ENCODE measurements at regions not wholly inside any gene's neighbourhood (a gene's known extent, or its start where the extent isn't known, plus 50 kb on each side); places are given as distances from the start of the nearest gene placed in this dataset.

- DNase-seq, result no peak
- Histone ChIP-seq H3K36me3 (ENCODE audit: low read depth) (no peaks in the 10 kb centered on the region), H3K4me2 (no peak overlapping the region), H2AFZ (no peak overlapping the region), H4K20me1 (ENCODE audit: insufficient read depth) (no peaks in the 10 kb centered on the region), H3K9me3 (ENCODE audit: insufficient read depth, low read depth) (no peaks in the 10 kb centered on the region), H3K27me3 (ENCODE audit: insufficient read depth, low read depth) (0 out of 2 replicates have a peak, but pooled peaks cover 3% of the 10 kb centered on the region), H3K79me2 (ENCODE audit: low read depth) (no peaks in the 10 kb centered on the region), H3K4me3 (no peak overlapping the region), H3K9me2 (ENCODE audit: insufficient read depth) (no peaks in the 10 kb centered on the region), H3K27ac (no peak overlapping the region), H3K4me1 (replicated peaks; ENCODE audit: insufficient read depth) (no peaks in the 10 kb centered on the region), H3F3A (ENCODE audit: insufficient read depth, low read depth) (no peaks in the 10 kb centered on the region)
- ChIA-PET POLR2A (ENCODE audit: unreplicated experiment) (no interaction called here), CTCF (no interaction called here)
- no TSS peak for BruUV-seq (replicated peaks)
- intact Hi-C loops (cut with micrococcal nuclease; ENCODE audit: unreplicated experiment), result no loop called here
- TF ChIP-seq CTCF (conservative IDR thresholded peaks at IDR 0.05) (no peak), EZH2 (IDR thresholded peaks at IDR 0.05; ENCODE audit: low read depth) (no peak)
Measured at GRCh38 chr6:160832422-160832821, 130.4 kb downstream of the PLG start.

GRCh38 chr6:160837146-160837545, 135.1 kb downstream of the PLG start:
- no TSS peak for BruUV-seq (replicated peaks)
- ChIA-PET CTCF (no interaction called here), POLR2A (ENCODE audit: unreplicated experiment) (no interaction called here)
- H3K4me1 ChIP-seq (replicated peaks; ENCODE audit: insufficient read depth), result no peaks in the 10 kb centered on the region
- no peaks in the 10 kb centered on the region for H3K36me3 ChIP-seq (ENCODE audit: low read depth)
- H3K4me2 ChIP-seq, result no peak overlapping the region
- no peaks in the 10 kb centered on the region for H3K9me2 ChIP-seq (ENCODE audit: insufficient read depth)
- H4K20me1 ChIP-seq (ENCODE audit: insufficient read depth), result no peaks in the 10 kb centered on the region
- intact Hi-C loops (cut with micrococcal nuclease; ENCODE audit: unreplicated experiment), result no loop called here
- no peaks in the 10 kb centered on the region for H3K79me2 ChIP-seq (ENCODE audit: low read depth)
- H3K27me3 ChIP-seq (ENCODE audit: insufficient read depth, low read depth), result peaks cover 11% of the 10 kb centered on the region; the same call in 1 of the 2 replicates
- H3F3A ChIP-seq (ENCODE audit: insufficient read depth, low read depth), result no peaks in the 10 kb centered on the region
- no peak for TF ChIP-seq EZH2 (IDR thresholded peaks at IDR 0.05; ENCODE audit: low read depth)
- no peak for TF ChIP-seq CTCF (conservative IDR thresholded peaks at IDR 0.05)
- H3K4me3 ChIP-seq, result no peak overlapping the region
- DNase-seq, result no peak
- no peak overlapping the region for H3K27ac ChIP-seq
- H3K9me3 ChIP-seq (ENCODE audit: insufficient read depth, low read depth), result no peaks in the 10 kb centered on the region
- no peak overlapping the region for H2AFZ ChIP-seq

GRCh38 chr6:160851031-160851430, 140.5 kb upstream of the MAP3K4 start:
- H3K9me2 ChIP-seq (ENCODE audit: insufficient read depth), result no peaks in the 10 kb centered on the region
- intact Hi-C loops (cut with micrococcal nuclease; ENCODE audit: unreplicated experiment), result no loop called here
- H3K9me3 ChIP-seq (ENCODE audit: insufficient read depth, low read depth), result no peaks in the 10 kb centered on the region
- no peak overlapping the region for H3K4me2 ChIP-seq
- H3K4me3 ChIP-seq, result no peak overlapping the region
- no peaks in the 10 kb centered on the region for H3K36me3 ChIP-seq (ENCODE audit: low read depth)
- BruUV-seq (replicated peaks), result no TSS peak
- DNase-seq, result no peak
- TF ChIP-seq CTCF (conservative IDR thresholded peaks at IDR 0.05) (no peak), EZH2 (IDR thresholded peaks at IDR 0.05; ENCODE audit: low read depth) (no peak)
- no peaks in the 10 kb centered on the region for H3K4me1 ChIP-seq (replicated peaks; ENCODE audit: insufficient read depth)
- no peak overlapping the region for H2AFZ ChIP-seq
- H3F3A ChIP-seq (ENCODE audit: insufficient read depth, low read depth), result no peaks in the 10 kb centered on the region
- H4K20me1 ChIP-seq (ENCODE audit: insufficient read depth), result no peaks in the 10 kb centered on the region
- POLR2A ChIA-PET (ENCODE audit: unreplicated experiment), result no interaction called here
- H3K27ac ChIP-seq, result no peak overlapping the region
- H3K27me3 ChIP-seq (ENCODE audit: insufficient read depth, low read depth), result peaks cover 26% of the 10 kb centered on the region
- CTCF ChIA-PET, result no interaction called here
- no peaks in the 10 kb centered on the region for H3K79me2 ChIP-seq (ENCODE audit: low read depth)

Measured in PC-9 (cell line).